ENCODE measurements at regions not wholly inside any gene's neighbourhood (a gene's known extent, or its start where the extent isn't known, plus 50 kb on each side); places are given as distances from the start of the nearest gene placed in this dataset.

- ChIA-PET POLR2A (no interaction called here), CTCF (no interaction called here)
These were observed 338.8 kb upstream of the REG3G start for GRCh38 chr2:78686625-78687153.

DNA sequence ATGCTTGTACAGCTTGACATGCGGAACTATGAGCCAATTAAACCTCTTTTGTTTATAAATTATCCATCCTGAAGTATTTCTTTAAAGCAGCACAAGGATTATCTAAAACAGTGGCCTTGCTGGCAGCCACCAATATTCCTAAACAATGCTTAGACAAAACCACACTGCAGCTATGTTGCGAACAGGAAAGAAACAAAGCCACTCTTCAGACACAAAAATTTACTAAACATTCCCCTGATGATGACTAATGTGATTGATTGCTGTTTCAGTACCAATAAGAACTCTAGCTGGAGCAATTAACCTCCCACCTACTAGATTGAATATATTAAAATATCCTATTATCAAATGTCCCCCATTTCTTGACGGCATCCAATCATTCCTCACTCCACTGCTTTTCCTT is 325.8 kb upstream of the REG3G start:
- H3K36me3 ChIP-seq (ENCODE audit: control insufficient read depth in 2 of 2, insufficient read depth in 1 of 2, low read length in 2 of 2): no peaks in the 10 kb centered on the region
- no peak for TF ChIP-seq SP3 (tag by site-specific recombination; IDR thresholded peaks at IDR 0.05)
- no peak for TF ChIP-seq ZNF324 (tag by site-specific recombination; IDR thresholded peaks at IDR 0.05)
- TF ChIP-seq ZNF654 (tag by site-specific recombination; IDR thresholded peaks at IDR 0.05; ENCODE audit: low read depth): no peak
- no peak for TF ChIP-seq KLF10 (tag by site-specific recombination; IDR thresholded peaks at IDR 0.05)
- no peak for TF ChIP-seq ZFP41 (tag by site-specific recombination; IDR thresholded peaks at IDR 0.05; ENCODE audit: borderline replicate concordance)
- TF ChIP-seq ZEB2 (tag by site-specific recombination; IDR thresholded peaks at IDR 0.05): no peak
- no peak for TF ChIP-seq ZNF148 (tag by site-specific recombination; IDR thresholded peaks at IDR 0.05; ENCODE audit: borderline replicate concordance)
- no peak for TF ChIP-seq MZF1 (tag by site-specific recombination; IDR thresholded peaks at IDR 0.05; ENCODE audit: borderline replicate concordance)
- TF ChIP-seq ZBTB17 (tag by site-specific recombination; IDR thresholded peaks at IDR 0.05): no peak
- no peak for TF ChIP-seq ZNF362 (tag by site-specific recombination; IDR thresholded peaks at IDR 0.05)
- no peak for TF ChIP-seq ZNF76 (tag by site-specific recombination; IDR thresholded peaks at IDR 0.05; ENCODE audit: borderline replicate concordance, low read depth)
- TF ChIP-seq PRDM2 (tag by site-specific recombination; IDR thresholded peaks at IDR 0.05; ENCODE audit: borderline replicate concordance): no peak
- no peak for TF ChIP-seq ZBTB8A (tag by site-specific recombination; IDR thresholded peaks at IDR 0.05)
- no peak for TF ChIP-seq ZNF341 (tag by site-specific recombination; IDR thresholded peaks at IDR 0.05; ENCODE audit: low read depth)
- POLR2A ChIA-PET: no interaction called here
- H3K4me3 ChIP-seq (ENCODE audit: low read depth, low read length): no peak overlapping the region
- H3K4me1 ChIP-seq (ENCODE audit: control insufficient read depth, insufficient read depth, low read length): no peaks in the 10 kb centered on the region
- no peak overlapping the region for H3K27ac ChIP-seq (ENCODE audit: extremely low read depth, low read depth, low read length)
- no peaks in the 10 kb centered on the region for H3K9me3 ChIP-seq (ENCODE audit: control insufficient read depth, insufficient read depth, low read depth, low read length)
- CTCF ChIA-PET: no interaction called here

More at GRCh38 chr2:78686625-78687153, 338.8 kb upstream of the REG3G start:
- TF ChIP-seq YY2 (tag by site-specific recombination; IDR thresholded peaks at IDR 0.05): no peak
- TF ChIP-seq KLF1 (tag by site-specific recombination; IDR thresholded peaks at IDR 0.05): no peak
- TF ChIP-seq, protein P1, sequence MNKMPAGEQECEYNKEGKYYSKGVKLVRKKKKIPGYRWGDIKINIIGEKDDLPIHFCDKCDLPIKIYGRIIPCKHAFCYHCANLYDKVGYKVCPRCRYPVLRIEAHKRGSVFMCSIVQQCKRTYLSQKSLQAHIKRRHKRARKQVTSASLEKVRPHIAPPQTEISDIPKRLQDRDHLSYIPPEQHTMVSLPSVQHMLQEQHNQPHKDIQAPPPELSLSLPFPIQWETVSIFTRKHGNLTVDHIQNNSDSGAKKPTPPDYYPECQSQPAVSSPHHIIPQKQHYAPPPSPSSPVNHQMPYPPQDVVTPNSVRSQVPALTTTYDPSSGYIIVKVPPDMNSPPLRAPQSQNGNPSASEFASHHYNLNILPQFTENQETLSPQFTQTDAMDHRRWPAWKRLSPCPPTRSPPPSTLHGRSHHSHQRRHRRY (tag by site-specific recombination; IDR thresholded peaks at IDR 0.05): no peak
- H3K4me1 ChIP-seq (ENCODE audit: control insufficient read depth, insufficient read depth, low read length): no peaks in the 10 kb centered on the region
- no peak overlapping the region for H3K4me3 ChIP-seq (ENCODE audit: low read depth, low read length)
- no peaks in the 10 kb centered on the region for H3K36me3 ChIP-seq (ENCODE audit: control insufficient read depth in 2 of 2, insufficient read depth in 1 of 2, low read length in 2 of 2)
- H3K9me3 ChIP-seq (ENCODE audit: control insufficient read depth, insufficient read depth, low read depth, low read length): no peaks in the 10 kb centered on the region
- no peak overlapping the region for H3K27ac ChIP-seq (ENCODE audit: extremely low read depth, low read depth, low read length)

Data from HEK293 (cell line).